Hepatocyte (in vitro differentiated cells): ENCODE measurements at regions not wholly inside any gene's neighbourhood (a gene's known extent, or its start where the extent isn't known, plus 50 kb on each side); places are given as distances from the start of the nearest gene placed in this dataset.

Source experiments
- CTCF ChIP-seq: fragments of 200-600 bp; sonication (generic); IDR thresholded peaks from 2 replicates; pipeline ENCODE4 v1.5.1; 2016; ENCODE audit warnings: antibody characterized with exemption, mild to moderate bottlenecking; ENCODE audit not compliant: poor library complexity
- EZH2 ChIP-seq: fragments of 200-600 bp; sonication (generic); IDR thresholded peaks from 2 replicates; pipeline ENCODE4 v1.6.1; 2016; ENCODE audit warnings: antibody characterized with exemption, mild to moderate bottlenecking, borderline replicate concordance
- EZH2phosphoT487 ChIP-seq: fragments of 200-600 bp; sonication (generic); IDR thresholded peaks from one replicate; pipeline ENCODE4 v1.6.1; 2018; ENCODE audit warnings: antibody characterized with exemption, mild to moderate bottlenecking, low read depth, moderate library complexity; ENCODE audit not compliant: unreplicated experiment, severe bottlenecking

- no peak for TF ChIP-seq CTCF
- TF ChIP-seq EZH2: no peak
- no peak for TF ChIP-seq EZH2phosphoT487
Measured at GRCh38 chr10:83199374-83199773, 939.9 kb upstream of the GHITM start.
